ENCODE measurements at regions not wholly inside any gene's neighbourhood (a gene's known extent, or its start where the extent isn't known, plus 50 kb on each side); places are given as distances from the start of the nearest gene placed in this dataset.

- no peak for DNase-seq (ENCODE audit: low spot score)
Observed at GRCh38 chr18:22544626-22545025, 126.9 kb upstream of the CTAGE1 start.

- DNase-seq (ENCODE audit: low spot score) = no peak
Observed at GRCh38 chr18:22545066-22545760, 127.5 kb upstream of the CTAGE1 start.

GRCh38 chr18:22546905-22547570, 129.3 kb upstream of the CTAGE1 start:
- no peak for DNase-seq (ENCODE audit: low spot score)

- DNase-seq (ENCODE audit: low spot score) = no peak
Observed at GRCh38 chr18:22547807-22548561, 130.3 kb upstream of the CTAGE1 start.

- DNase-seq (ENCODE audit: low spot score) = no peak
Observed at GRCh38 chr18:22549260-22549937, 131.7 kb upstream of the CTAGE1 start.

- no peak for DNase-seq (ENCODE audit: low spot score)
Observed at GRCh38 chr18:22550366-22550765, 132.7 kb upstream of the CTAGE1 start.

- DNase-seq (ENCODE audit: low spot score) = no peak
Observed at GRCh38 chr18:22550861-22551260, 133.1 kb upstream of the CTAGE1 start.

DNA sequence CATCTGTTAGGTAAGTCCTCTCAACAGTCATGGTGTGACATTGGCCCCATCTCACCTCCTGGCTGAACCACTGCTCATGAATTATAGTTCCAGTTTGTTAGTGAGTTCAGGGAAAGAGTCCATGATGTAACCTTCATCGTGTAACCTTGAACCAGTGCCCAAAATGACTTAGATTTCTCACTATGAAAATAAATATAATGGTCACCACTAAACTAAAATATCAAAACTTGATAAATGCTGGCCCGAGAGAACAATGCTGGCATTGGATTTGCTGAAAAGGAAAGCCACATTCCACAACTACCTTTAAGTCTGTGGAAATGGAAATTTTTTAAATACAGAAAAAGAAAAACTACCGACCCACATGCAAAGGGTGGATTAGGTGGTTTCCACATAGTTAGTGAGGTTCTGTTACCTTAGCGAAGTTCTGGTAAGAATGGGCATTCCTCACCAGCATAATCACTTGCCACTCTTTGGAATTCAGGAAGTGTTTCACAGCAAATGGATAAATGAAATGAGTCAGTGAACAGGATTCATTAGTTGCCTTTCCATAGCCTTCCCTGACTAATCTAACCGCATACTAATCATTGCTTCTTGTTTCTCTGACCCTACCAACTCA, 133.9 kb upstream of the CTAGE1 start:
- no peak for DNase-seq (ENCODE audit: low spot score)

DNA sequence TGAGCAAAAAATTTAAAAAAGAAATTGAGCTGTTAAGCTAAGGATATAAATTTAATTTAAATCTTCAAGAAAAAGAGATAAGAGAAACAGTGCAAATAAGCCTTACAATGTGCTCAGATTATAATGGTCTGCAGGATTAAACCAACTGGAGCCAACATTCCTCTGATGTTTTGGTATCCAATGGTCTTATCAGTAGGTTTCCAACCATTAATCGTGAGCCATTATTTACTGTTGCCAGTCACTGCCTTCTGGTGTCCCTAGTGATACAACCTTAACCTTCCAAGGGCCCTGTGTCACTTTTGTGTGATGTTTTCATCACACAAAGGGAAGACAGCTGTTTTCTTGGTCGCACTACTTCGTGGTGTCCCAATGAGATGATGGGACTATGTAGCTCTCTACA, 134.5 kb upstream of the CTAGE1 start:
- no peak for DNase-seq (ENCODE audit: low spot score)

- no peak for DNase-seq (ENCODE audit: low spot score)
Observed at GRCh38 chr18:22552899-22553460, 135.3 kb upstream of the CTAGE1 start.

DNA sequence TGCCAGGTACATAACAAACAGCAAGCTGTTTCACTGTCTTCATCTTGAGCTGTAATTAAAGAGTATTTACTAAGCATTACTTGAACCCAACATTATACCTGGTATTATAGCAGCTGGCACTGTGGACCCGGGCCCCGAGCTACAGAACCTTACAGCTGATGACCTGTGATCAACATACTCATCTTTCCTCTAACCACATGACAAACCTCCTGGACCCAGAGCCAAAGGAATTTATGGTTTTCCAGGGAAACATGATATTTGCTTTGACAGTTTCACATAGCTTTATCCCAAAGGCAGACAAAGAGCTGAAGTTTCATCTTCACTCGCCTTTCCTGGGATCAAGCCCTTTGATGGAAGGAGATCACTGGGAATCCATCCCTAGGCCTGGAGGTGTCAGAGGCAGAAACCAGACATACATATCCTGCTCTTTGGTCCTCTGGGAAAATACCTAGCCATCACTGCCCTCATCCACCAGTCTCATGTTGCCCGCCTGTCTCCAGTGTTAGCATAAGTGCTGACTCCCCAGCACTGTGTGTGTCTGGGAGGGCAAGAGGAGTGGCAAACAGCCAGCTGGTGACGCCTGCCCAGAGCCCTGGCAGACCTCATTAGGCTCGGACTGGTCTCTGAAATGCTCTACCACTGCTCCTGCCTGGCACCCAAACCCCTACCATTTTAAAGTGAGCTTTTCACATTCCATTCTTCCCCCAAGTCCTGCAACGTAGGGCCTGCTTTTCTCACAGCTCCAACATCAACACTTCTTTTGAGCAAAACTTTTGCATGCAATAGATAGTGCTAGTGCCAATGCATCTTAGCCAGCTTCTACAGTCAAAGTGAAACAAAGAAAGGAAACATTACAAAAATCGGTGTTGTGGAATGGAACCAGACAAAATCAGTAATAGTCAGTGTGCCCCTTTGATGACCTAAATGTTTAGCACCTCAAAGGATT, 138.8 kb upstream of the CTAGE1 start:
- no peak for DNase-seq (ENCODE audit: low spot score)

GRCh38 chr18:22557168-22557941, 139.6 kb upstream of the CTAGE1 start:
- DNase-seq (ENCODE audit: low spot score) = no peak

DNA sequence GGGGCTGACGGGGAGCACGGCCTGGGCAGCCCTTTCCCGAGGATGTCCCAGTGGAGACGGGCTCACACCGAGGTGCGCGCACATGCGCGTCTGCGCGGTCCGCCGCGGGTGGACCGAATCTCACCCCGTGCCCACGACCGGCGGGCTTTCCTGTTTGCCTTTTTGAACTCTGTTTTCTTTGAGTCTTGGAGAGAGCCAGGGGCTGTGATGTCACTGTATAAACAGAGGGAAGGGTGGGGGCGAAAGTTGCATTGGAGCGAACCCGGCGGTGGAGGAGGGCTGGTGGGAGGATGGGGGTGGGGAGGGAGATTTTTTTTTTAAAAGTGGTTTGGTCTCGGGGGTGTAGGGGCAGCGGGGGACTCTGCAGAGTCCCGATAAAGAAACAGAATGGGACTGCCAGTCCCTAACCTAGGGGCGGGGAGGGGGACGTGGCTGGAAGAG, 141.2 kb upstream of the CTAGE1 start:
- no peak for DNase-seq (ENCODE audit: low spot score)

GRCh38 chr18:22559414-22560274, 141.9 kb upstream of the CTAGE1 start:
- DNase-seq (ENCODE audit: low spot score) = no peak

DNA sequence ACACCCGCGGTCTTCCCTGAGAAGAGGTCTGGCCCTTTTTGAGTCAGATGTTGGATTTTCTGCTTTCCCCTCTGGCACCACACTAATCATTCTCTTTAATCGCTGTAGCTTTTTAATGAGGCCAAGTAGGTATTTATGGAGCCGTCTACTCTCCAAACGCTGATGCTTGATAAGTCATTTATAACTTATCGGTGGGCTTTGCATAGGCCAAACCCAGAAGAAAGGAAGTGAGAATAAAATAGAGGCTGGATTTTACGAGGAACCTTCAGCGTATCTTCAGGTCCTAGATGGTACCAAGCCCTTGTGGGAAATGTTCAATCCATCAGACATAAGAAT, 142.5 kb upstream of the CTAGE1 start:
- DNase-seq (ENCODE audit: low spot score) = no peak

DNA sequence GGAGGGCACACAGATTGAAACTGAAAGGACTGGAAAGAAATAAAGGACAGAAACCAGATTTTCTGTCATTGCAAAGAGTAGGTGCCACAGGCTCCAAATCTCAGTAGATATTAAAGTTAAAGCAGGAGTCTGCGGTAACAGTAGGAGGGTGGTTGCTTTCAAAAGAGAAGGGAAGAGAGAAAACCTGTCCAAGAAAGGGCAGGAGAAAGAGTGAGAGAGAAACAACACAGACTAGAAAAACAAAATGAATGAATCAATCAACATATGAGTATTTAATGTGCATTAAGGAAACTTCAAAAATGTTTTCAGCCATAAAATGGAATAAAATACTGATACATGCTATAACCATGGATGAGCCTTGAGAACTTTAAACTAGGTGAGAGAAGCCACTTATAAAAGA, 143.1 kb upstream of the CTAGE1 start:
- no peak for DNase-seq (ENCODE audit: low spot score)

- peak; percentile 29 for DNase-seq (ENCODE audit: low spot score)
Observed at GRCh38 chr18:22563164-22563583, 145.5 kb upstream of the CTAGE1 start.

DNA sequence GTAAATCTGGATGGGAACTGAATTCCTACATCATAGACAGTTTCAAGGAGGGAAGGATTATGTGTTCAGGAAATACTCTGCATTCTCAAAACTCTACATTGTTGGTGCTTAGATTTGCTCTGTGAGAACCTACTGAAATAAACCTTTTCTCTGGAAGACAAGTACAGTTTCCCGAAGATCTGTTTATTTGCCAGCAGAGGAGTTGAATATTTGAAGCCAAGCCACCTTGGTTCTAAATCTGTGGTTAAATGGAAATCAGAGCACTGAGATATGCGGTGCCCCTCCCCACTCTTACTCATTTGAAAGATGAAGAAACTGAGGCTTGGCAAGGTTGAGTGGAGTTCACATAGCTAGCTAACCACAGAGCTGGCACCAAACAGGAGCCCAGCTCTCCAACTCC, 146.3 kb upstream of the CTAGE1 start:
- no peak for DNase-seq (ENCODE audit: low spot score)
